GM19328 (cell line): ENCODE measurements at regions not wholly inside any gene's neighbourhood (a gene's known extent, or its start where the extent isn't known, plus 50 kb on each side); places are given as distances from the start of the nearest gene placed in this dataset.

Experiments
- ATAC-seq: cut with Tn5 transposase; IDR thresholded peaks from one replicate; pipeline ENCODE4 v1.9.1; 2021; ENCODE audit warnings: mild to moderate bottlenecking, moderate library complexity; ENCODE audit not compliant: unreplicated experiment

DNA sequence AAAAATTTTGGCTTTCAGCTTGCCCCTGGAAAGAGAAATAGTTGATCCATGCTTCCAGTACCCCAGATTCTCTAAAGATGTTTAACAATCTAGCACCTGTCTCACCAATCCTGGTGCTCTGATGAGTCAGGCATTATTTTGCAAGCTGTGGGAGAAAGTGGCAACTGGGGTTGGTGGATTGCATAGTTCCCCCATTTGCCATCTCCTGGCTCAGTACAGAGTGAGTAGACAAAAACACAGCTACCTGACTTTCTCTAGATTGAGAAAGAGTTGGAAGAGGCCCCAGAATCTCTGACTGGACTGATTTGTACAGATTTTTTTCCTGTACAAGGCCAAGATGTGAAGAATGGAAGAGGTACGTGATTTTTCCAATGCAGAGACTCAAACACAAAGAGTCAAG is 75.1 kb upstream of the NEGR1 start:
- ATAC-seq = no peak

DNA sequence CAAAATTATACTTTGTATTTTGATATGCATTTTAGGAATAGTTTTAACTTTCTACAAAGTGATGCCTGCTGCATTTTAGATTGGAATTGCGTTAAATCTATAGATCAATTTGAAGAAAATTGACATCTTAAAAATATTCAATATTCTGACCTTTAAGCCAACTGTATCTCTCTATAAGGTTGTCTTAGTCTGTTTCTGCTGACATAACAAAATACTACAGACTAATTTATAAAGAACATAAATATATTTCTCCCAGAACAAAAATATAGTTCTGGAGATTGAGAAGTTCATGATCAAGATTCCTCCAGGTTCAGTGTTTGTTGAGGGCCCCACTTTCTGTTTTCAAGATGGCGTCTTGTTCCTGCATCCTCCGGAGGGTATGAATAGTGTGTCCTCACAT is 73.6 kb upstream of the NEGR1 start:
- no peak for ATAC-seq

DNA sequence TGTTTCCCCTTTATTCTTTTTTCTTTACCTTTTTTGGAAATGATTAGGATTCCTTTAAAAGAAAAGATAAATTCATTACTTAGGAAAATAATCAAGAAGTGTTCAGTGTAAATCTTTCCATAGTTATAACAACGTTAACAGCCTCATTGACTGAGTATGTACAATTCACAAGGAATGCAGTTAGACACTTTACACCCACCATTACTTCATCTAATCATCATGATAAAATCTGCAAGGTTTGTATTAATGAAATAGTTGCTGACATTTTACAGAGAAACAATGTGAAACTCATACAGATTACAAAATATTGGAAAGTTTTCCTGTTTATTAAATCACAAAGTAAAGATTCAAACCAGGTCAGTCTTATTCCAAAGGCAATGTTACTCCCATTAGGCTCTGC is 59.3 kb upstream of the NEGR1 start:
- no peak for ATAC-seq

DNA sequence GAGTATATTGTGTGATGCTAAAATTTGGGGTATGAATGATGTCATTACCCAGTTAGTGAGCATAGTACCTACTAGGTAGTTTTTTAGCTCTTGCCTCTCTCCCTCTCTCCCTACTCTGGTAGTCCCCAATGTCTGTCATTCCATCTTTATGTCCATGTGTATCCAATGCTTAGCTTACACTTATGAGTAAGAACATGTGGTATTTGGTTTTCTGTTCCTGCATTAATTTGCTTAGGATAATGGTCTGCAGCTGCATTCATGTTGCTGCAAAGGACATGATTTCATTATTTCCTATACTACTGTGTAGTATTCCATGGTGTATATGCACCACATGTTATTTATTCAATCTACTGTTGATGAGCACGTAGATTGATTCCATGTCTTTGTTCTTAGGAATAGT is 54.4 kb upstream of the NEGR1 start:
- no peak for ATAC-seq
